ENCODE measurements at regions not wholly inside any gene's neighbourhood (a gene's known extent, or its start where the extent isn't known, plus 50 kb on each side); places are given as distances from the start of the nearest gene placed in this dataset.

GRCh38 chr4:149141391-149141790 lies 674.3 kb downstream of the IQCM start:
- TF ChIP-seq, protein P1, sequence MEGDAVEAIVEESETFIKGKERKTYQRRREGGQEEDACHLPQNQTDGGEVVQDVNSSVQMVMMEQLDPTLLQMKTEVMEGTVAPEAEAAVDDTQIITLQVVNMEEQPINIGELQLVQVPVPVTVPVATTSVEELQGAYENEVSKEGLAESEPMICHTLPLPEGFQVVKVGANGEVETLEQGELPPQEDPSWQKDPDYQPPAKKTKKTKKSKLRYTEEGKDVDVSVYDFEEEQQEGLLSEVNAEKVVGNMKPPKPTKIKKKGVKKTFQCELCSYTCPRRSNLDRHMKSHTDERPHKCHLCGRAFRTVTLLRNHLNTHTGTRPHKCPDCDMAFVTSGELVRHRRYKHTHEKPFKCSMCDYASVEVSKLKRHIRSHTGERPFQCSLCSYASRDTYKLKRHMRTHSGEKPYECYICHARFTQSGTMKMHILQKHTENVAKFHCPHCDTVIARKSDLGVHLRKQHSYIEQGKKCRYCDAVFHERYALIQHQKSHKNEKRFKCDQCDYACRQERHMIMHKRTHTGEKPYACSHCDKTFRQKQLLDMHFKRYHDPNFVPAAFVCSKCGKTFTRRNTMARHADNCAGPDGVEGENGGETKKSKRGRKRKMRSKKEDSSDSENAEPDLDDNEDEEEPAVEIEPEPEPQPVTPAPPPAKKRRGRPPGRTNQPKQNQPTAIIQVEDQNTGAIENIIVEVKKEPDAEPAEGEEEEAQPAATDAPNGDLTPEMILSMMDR (IDR thresholded peaks at IDR 0.05) = no peak
- no peak for TF ChIP-seq POLR2AphosphoS5 (IDR thresholded peaks at IDR 0.05; ENCODE audit: insufficient read depth in 1 of 2, low read depth in 1 of 2)
- TF ChIP-seq POLR2A (IDR thresholded peaks at IDR 0.05) = no peak

Data from vagina (tissue), 2 donors.